GM13976 (cell line): ENCODE measurements at regions not wholly inside any gene's neighbourhood (a gene's known extent, or its start where the extent isn't known, plus 50 kb on each side); places are given as distances from the start of the nearest gene placed in this dataset.

Experiments
- DNase-seq: peaks from one replicate; pipeline ENCODE4 v3.0.0; 2012; ENCODE audit warnings: low spot score
- in situ Hi-C: fragments of 300-500 bp; cut with MboI; formaldehyde crosslinking; loops from one replicate; pipeline ENCODE4 v1.12.0; 2022; ENCODE audit warnings: low sequenced_read_pairs, mixed read lengths, inconsistent platforms; ENCODE audit not compliant: unreplicated experiment
- TF ChIP-seq, protein P1 (sequence below): IDR thresholded peaks from 2 replicates; pipeline ENCODE4 v1.5.1; 2012; ENCODE audit warnings: borderline replicate concordance, mild to moderate bottlenecking; ENCODE audit not compliant: insufficient read depth; ENCODE audit errors: extremely low read depth, missing control alignments, control extremely low read depth

DNA sequence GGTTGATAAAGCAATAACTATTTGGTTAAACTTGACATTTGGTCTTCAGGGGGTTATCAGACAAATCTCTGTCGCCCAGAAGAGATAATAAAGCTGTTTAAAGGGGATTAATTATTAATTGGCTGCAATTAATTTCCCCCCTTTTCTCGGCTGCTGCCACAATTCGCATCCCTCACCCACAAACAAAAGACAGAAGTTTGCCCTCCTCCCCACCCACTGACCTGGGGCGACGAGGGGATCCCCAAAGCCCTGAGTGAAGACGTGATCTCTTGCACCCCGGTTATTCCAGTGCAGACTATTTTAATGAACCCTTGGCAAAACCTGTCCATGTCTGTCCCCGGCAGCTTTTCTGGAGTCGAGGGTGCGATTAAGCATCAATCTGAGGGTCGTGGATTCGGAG, 55.7 kb upstream of the TMEM33 start:
- TF ChIP-seq, protein P1, sequence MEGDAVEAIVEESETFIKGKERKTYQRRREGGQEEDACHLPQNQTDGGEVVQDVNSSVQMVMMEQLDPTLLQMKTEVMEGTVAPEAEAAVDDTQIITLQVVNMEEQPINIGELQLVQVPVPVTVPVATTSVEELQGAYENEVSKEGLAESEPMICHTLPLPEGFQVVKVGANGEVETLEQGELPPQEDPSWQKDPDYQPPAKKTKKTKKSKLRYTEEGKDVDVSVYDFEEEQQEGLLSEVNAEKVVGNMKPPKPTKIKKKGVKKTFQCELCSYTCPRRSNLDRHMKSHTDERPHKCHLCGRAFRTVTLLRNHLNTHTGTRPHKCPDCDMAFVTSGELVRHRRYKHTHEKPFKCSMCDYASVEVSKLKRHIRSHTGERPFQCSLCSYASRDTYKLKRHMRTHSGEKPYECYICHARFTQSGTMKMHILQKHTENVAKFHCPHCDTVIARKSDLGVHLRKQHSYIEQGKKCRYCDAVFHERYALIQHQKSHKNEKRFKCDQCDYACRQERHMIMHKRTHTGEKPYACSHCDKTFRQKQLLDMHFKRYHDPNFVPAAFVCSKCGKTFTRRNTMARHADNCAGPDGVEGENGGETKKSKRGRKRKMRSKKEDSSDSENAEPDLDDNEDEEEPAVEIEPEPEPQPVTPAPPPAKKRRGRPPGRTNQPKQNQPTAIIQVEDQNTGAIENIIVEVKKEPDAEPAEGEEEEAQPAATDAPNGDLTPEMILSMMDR, result no peak
- in situ Hi-C loops, result loop anchor here (25.0 kb wide), 1 partner anchor 592 kb away; no protein-coding TSS in a partner anchor
- DNase-seq, result no peak

DNA sequence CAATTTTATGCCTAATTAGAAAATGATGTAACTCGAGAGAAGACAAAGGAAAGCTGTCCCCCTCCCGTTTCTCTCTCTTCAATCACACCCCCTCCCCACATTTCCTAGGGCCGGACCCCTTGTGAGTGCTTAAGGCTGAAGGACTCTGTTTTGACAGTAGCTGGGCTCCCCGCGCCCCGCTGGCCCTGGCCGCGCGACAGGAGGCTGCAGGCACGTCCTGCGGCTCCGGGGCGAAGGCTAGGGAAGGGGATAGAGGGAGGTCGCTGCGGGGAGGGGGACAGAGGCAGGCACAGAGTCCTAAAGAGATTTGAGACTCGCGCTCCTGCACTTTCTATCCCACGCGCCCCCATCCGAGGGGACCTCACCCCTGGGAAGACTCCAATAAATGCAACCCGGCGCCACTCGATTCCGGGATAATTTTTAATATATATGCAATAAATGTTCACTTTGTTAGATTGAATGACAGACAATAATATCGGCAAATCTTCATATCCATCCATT, 56.2 kb upstream of the TMEM33 start:
- DNase-seq, result no peak
- TF ChIP-seq, protein P1, result no peak
- in situ Hi-C loops, result loop anchor here (25.0 kb wide), 1 partner anchor 592 kb away; no protein-coding TSS in a partner anchor

DNA sequence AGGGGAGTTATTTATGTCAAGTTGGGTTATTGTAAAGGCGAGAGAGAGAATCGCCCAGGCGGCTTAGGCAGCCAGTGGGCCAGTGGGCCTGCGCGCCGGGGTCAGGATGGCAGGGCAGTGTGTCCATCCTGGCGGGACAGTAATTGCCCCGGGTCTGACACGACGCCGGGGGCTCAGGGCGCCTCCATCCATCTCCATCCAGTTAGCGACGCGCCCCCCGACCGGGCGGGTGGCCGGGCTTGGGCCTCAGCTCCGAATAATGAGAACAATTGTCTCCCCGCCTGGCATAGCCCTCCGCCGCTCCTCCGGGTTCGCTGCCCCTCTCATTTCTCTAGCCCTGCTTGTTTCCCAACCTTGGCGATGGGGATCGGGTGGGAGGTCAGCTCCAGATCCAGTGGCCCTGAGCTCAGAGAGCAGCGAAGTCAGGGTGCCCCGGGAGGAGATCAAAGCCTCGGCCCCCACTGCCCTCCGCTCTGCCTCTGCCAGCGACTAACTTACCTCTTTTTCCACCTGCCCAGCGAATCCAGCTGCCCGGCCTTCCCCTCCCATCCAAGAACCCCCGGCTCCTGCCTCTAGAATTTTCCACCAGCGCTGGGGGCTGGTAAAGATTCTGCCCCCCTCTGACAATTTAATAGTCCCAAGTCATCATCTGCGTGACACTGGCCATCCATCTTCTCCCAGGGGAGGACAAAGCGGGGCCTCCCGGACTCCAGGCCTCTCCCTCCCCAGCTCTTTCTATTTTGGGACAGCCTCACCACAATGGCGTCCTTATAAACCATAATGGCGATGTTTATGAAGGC, 56.9 kb upstream of the TMEM33 start:
- in situ Hi-C loops, result loop anchor here (25.0 kb wide), 1 partner anchor 591 kb away; no protein-coding TSS in a partner anchor
- DNase-seq, result no peak
- TF ChIP-seq, protein P1, result no peak

DNA sequence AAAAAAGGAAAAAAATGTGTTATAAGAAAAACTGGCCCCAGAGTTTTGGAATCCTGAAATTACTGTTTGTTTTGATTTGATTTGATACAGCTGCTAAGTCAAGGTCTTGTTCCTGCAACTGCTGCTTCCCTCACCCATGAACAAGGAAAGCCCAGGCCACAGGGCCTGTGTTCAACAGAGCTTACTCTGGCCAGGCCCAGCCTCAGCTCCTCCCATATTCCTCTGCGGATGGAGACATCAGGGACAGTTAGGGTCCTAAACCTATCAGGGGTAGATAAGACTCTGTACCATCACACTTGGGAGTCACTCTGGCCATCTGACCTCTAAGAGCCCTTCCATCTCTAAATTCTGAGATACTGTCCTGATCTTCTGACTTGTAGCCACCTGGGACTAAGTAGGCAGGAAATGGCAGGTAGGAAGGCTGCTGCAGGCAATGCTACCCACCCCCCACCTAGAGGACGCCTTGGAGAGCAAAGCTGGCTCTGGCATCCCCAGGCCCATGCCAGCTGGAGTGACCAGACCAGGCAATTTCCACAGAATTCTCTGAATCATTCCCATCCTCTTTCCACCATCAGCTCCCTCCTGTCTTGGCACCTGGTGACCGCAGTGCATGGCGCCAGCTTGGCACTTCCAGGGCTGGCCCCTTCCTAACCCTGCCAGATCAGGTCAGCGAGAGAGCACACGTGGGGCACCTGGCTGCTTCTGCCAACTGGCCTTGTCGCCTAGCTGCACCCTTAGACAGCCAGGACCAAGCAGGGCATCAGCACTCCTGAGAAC, 58.0 kb upstream of the TMEM33 start:
- in situ Hi-C loops, result loop anchor here (25.0 kb wide), 1 partner anchor 590 kb away; no protein-coding TSS in a partner anchor
- no peak for DNase-seq
- TF ChIP-seq, protein P1, result no peak

DNA sequence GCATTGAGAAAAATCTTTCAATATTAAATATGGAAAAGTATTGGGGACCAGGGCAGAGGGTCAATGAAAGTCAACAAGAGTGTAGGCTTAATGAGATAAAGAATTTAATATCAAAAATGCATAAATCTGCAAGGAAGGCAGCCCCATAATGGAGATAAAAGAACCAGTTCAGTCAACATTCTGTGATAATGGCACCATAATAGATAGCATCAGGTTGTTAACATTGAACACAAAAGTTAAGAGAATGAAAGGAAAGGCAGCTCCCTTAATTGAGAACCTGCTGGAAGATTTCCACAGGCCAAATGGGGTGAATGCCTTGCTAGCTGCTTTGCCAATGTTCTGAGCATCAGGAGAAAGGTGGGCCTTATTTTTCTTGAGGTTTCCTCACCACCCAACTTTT, 60.4 kb upstream of the TMEM33 start:
- in situ Hi-C loops, result loop anchor here (25.0 kb wide), 1 partner anchor 588 kb away; no protein-coding TSS in a partner anchor

DNA sequence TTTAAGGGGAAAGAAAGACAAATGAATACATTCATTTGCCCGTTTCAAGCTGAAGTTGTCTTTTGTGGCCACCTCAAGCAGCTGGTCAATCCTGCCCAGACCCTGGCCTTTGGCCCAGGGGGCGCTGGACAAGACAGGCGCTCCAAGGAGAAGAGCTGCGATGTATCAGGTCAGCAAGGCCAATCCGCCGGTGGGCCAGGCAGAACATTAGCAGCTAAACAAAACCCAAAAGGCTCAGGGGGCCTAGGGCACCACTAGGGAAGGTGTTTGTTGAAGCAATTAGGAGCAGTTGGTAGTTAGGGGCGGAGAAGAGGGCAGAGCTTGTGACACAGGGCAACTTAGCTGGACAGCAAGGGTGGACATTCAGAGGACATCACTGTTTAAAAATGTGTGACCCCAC, 60.8 kb upstream of the TMEM33 start:
- no peak for DNase-seq
- in situ Hi-C loops, result no loop called here
- TF ChIP-seq, protein P1, result no peak

More for the DNA sequence above, 60.4 kb upstream of the TMEM33 start:
- DNase-seq, result no peak
- TF ChIP-seq, protein P1, result no peak
